ENCODE measurements at regions not wholly inside any gene's neighbourhood (a gene's known extent, or its start where the extent isn't known, plus 50 kb on each side); places are given as distances from the start of the nearest gene placed in this dataset.

DNA sequence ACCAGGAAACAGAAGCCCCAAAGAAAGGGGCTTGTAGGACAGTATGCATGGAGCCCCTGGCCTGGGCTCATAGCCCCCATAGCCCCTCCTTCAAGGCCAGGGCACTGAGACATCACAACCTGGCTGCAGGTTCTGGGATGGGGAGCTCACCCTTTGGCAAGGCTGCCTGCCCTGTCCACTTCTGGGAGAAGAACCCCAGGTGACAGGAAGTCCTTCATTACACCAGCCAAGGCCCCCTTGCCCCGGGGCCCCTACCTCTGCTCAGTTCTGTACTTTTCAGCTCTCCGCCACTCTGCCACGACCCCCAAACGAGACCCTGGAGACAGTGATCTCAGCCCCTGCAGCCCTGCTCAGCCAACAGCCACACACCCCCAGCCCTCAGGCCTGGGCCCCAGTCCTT is 223.2 kb upstream of the RTL1 start:
- Histone ChIP-seq H3K4me3 (no peak overlapping the region), H3K27me3 (replicated peaks; ENCODE audit: insufficient read depth) (no peaks in the 10 kb centered on the region), H3K36me3 (no peaks in the 10 kb centered on the region), H3K9me3 (no peaks in the 10 kb centered on the region), H3K27ac (no peak overlapping the region), H3K4me1 (replicated peaks) (no peaks in the 10 kb centered on the region)
- no peak for DNase-seq (ENCODE audit: low spot score)
- TF ChIP-seq POLR2AphosphoS5 (IDR thresholded peaks at IDR 0.05) = no peak
- TF ChIP-seq, protein P1, sequence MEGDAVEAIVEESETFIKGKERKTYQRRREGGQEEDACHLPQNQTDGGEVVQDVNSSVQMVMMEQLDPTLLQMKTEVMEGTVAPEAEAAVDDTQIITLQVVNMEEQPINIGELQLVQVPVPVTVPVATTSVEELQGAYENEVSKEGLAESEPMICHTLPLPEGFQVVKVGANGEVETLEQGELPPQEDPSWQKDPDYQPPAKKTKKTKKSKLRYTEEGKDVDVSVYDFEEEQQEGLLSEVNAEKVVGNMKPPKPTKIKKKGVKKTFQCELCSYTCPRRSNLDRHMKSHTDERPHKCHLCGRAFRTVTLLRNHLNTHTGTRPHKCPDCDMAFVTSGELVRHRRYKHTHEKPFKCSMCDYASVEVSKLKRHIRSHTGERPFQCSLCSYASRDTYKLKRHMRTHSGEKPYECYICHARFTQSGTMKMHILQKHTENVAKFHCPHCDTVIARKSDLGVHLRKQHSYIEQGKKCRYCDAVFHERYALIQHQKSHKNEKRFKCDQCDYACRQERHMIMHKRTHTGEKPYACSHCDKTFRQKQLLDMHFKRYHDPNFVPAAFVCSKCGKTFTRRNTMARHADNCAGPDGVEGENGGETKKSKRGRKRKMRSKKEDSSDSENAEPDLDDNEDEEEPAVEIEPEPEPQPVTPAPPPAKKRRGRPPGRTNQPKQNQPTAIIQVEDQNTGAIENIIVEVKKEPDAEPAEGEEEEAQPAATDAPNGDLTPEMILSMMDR (IDR thresholded peaks at IDR 0.05) = no peak
- TF ChIP-seq POLR2A (IDR thresholded peaks at IDR 0.05) = no peak
- WGBS = 93% methylated on average over 4 of the region's 4 CpGs
- intact Hi-C loops (cut with DNase I) = no loop called here

DNA sequence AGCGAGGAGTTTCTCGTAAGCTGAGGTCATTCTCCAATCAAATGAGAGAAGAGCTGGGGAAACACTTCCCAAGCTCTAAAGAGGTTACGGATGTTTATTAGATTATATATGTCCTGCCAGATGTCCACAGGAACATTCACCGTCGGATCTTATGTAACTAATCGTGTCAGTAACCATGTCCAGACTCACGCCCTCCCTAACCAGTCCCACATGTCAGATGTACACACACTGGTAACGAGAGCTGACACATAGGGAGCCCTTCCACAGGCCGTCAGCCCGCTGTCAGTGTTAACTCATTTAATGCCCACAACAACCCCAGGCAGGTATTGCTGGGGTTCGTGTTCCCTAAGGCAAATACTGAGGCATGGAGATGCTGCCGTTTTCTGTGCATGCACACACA is 223.7 kb upstream of the RTL1 start:
- peak; percentile 2 for DNase-seq (ENCODE audit: low spot score)
- no peaks in the 10 kb centered on the region for H3K36me3 ChIP-seq
- H3K27ac ChIP-seq = no peak overlapping the region
- intact Hi-C loops (cut with DNase I) = no loop called here
- 79% methylated on average over 12 of the region's 12 CpGs for WGBS
- H3K9me3 ChIP-seq = no peaks in the 10 kb centered on the region
- TF ChIP-seq POLR2AphosphoS5 (IDR thresholded peaks at IDR 0.05) (no peak), POLR2A (IDR thresholded peaks at IDR 0.05) (no peak)
- TF ChIP-seq, protein P1 (IDR thresholded peaks at IDR 0.05) = no peak
- no peaks in the 10 kb centered on the region for H3K4me1 ChIP-seq (replicated peaks)
- no peak overlapping the region for H3K4me3 ChIP-seq
- no peaks in the 10 kb centered on the region for H3K27me3 ChIP-seq (replicated peaks; ENCODE audit: insufficient read depth)

DNA sequence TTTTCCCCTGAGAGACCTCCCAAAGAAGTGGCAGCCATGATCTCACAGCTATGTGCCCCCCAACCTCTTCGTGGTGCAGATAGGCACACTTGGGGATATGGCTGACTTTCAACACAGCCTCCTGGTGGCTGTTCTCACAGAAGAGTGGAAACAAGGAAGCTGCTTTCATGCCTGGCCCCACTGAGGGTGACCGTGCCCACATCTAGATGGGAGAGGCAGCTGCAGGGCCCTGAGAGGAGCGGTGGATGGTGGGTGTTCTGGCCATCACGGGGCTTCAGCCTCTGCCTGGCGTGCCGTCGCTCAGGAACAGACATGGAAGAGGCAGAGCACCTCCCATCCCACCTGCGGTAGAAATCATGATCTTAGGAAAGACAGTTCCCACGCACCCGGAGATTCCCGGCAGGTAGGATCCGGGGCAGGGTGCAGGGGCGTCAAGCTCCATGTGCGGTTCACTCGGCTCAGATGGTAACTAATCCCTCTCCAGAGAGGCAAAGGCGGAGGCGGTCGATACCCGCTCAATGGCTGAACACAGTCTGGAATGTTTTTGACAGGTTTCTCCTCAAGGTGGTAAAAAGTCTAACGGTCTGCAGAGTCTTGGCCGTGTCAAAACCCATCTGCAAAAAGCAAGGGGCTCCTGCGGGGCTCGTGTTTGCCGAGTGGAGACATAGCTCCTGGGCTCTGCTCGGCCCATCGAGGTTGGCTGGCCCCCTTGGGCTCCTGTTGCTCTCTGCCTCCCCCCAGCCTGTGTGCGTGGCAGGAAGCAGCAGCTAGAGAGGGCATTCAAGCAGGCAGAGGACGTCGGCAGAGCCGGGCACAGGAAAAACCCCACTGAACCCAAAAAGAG is 225.2 kb upstream of the RTL1 start:
- 69% methylated on average over 28 of the region's 30 CpGs for WGBS
- Histone ChIP-seq H3K4me1 (replicated peaks) (no peaks in the 10 kb centered on the region), H3K4me3 (no peak overlapping the region), H3K36me3 (no peaks in the 10 kb centered on the region), H3K27ac (no peak overlapping the region), H3K27me3 (replicated peaks; ENCODE audit: insufficient read depth) (no peaks in the 10 kb centered on the region), H3K9me3 (no peaks in the 10 kb centered on the region)
- intact Hi-C loops (cut with DNase I) = no loop called here
- TF ChIP-seq POLR2A (IDR thresholded peaks at IDR 0.05) (no peak), POLR2AphosphoS5 (IDR thresholded peaks at IDR 0.05) (no peak)
- TF ChIP-seq, protein P1 (IDR thresholded peaks at IDR 0.05) = no peak
- DNase-seq (ENCODE audit: low spot score) = peak; percentile 3

- intact Hi-C loops (cut with DNase I) = no loop called here
- H3K4me1 ChIP-seq (replicated peaks) = no peaks in the 10 kb centered on the region
- TF ChIP-seq POLR2A (IDR thresholded peaks at IDR 0.05) (no peak), POLR2AphosphoS5 (IDR thresholded peaks at IDR 0.05) (no peak)
- TF ChIP-seq, protein P1 (IDR thresholded peaks at IDR 0.05) = no peak
- H3K4me3 ChIP-seq = no peak overlapping the region
- H3K27ac ChIP-seq = no peak overlapping the region
- H3K36me3 ChIP-seq = no peaks in the 10 kb centered on the region
- WGBS = 61% methylated on average over 6 of the region's 6 CpGs
- no peaks in the 10 kb centered on the region for H3K27me3 ChIP-seq (replicated peaks; ENCODE audit: insufficient read depth)
- H3K9me3 ChIP-seq = no peaks in the 10 kb centered on the region
- DNase-seq (ENCODE audit: low spot score) = no peak
Observed at GRCh38 chr14:101129521-101130167, 226.1 kb upstream of the RTL1 start.

All from prostate gland (tissue), 2 donors.